ENCODE measurements at regions not wholly inside any gene's neighbourhood (a gene's known extent, or its start where the extent isn't known, plus 50 kb on each side); places are given as distances from the start of the nearest gene placed in this dataset.

- TF ChIP-seq, protein P1, sequence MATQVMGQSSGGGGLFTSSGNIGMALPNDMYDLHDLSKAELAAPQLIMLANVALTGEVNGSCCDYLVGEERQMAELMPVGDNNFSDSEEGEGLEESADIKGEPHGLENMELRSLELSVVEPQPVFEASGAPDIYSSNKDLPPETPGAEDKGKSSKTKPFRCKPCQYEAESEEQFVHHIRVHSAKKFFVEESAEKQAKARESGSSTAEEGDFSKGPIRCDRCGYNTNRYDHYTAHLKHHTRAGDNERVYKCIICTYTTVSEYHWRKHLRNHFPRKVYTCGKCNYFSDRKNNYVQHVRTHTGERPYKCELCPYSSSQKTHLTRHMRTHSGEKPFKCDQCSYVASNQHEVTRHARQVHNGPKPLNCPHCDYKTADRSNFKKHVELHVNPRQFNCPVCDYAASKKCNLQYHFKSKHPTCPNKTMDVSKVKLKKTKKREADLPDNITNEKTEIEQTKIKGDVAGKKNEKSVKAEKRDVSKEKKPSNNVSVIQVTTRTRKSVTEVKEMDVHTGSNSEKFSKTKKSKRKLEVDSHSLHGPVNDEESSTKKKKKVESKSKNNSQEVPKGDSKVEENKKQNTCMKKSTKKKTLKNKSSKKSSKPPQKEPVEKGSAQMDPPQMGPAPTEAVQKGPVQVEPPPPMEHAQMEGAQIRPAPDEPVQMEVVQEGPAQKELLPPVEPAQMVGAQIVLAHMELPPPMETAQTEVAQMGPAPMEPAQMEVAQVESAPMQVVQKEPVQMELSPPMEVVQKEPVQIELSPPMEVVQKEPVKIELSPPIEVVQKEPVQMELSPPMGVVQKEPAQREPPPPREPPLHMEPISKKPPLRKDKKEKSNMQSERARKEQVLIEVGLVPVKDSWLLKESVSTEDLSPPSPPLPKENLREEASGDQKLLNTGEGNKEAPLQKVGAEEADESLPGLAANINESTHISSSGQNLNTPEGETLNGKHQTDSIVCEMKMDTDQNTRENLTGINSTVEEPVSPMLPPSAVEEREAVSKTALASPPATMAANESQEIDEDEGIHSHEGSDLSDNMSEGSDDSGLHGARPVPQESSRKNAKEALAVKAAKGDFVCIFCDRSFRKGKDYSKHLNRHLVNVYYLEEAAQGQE (IDR thresholded peaks at IDR 0.05) = no peak
Measured at GRCh38 chr10:76631884-76632766, 1005.5 kb downstream of the KCNMA1 start (continued).

GRCh38 chr10:76631036-76631670, 1006.5 kb downstream of the KCNMA1 start:
- TF ChIP-seq FOXA1 (IDR thresholded peaks at IDR 0.05) (no peak), RAD21 (IDR thresholded peaks at IDR 0.05) (no peak), ZBTB33 (IDR thresholded peaks at IDR 0.05) (no peak), FOXA2 (IDR thresholded peaks at IDR 0.05) (no peak), GABPA (IDR thresholded peaks at IDR 0.05 in 1 of 2, conservative IDR thresholded peaks at IDR 0.05 in 1 of 2) (no peak), JUND (IDR thresholded peaks at IDR 0.05) (no peak), EGR1 (IDR thresholded peaks at IDR 0.05; ENCODE audit: low read depth in 2 of 2) (no peak), RXRA (IDR thresholded peaks at IDR 0.05) (no peak), HNF4G (IDR thresholded peaks at IDR 0.05) (no peak), SP1 (IDR thresholded peaks at IDR 0.05) (no peak), YY1 (IDR thresholded peaks at IDR 0.05) (no peak), HNF4A (conservative IDR thresholded peaks at IDR 0.05) (no peak), TAF1 (conservative IDR thresholded peaks at IDR 0.05) (no peak)
- TF ChIP-seq, protein P2, sequence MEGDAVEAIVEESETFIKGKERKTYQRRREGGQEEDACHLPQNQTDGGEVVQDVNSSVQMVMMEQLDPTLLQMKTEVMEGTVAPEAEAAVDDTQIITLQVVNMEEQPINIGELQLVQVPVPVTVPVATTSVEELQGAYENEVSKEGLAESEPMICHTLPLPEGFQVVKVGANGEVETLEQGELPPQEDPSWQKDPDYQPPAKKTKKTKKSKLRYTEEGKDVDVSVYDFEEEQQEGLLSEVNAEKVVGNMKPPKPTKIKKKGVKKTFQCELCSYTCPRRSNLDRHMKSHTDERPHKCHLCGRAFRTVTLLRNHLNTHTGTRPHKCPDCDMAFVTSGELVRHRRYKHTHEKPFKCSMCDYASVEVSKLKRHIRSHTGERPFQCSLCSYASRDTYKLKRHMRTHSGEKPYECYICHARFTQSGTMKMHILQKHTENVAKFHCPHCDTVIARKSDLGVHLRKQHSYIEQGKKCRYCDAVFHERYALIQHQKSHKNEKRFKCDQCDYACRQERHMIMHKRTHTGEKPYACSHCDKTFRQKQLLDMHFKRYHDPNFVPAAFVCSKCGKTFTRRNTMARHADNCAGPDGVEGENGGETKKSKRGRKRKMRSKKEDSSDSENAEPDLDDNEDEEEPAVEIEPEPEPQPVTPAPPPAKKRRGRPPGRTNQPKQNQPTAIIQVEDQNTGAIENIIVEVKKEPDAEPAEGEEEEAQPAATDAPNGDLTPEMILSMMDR (IDR thresholded peaks at IDR 0.05; ENCODE audit: low read depth, low read length, missing input control) = no peak
- TF ChIP-seq, protein P3, sequence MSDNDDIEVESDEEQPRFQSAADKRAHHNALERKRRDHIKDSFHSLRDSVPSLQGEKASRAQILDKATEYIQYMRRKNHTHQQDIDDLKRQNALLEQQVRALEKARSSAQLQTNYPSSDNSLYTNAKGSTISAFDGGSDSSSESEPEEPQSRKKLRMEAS (IDR thresholded peaks at IDR 0.05) = no peak
- TF ChIP-seq, protein P1 (IDR thresholded peaks at IDR 0.05) = no peak
- TF ChIP-seq, protein P4, sequence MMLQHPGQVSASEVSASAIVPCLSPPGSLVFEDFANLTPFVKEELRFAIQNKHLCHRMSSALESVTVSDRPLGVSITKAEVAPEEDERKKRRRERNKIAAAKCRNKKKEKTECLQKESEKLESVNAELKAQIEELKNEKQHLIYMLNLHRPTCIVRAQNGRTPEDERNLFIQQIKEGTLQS (IDR thresholded peaks at IDR 0.05) = no peak
- no peak overlapping the region for H3K9ac ChIP-seq (ENCODE audit: low read depth in 1 of 2, low read length in 2 of 2)
- H3K27ac ChIP-seq (ENCODE audit: low read depth in 1 of 2, low read length in 2 of 2) = no peak overlapping the region
- H3K9me3 ChIP-seq (ENCODE audit: control insufficient read depth in 4 of 4, low read length in 3 of 4) = no peaks in the 10 kb centered on the region
- H3K36me3 ChIP-seq (ENCODE audit: control insufficient read depth in 4 of 4, insufficient read depth in 3 of 4, low read depth in 1 of 4, low read length in 3 of 4) = no peaks in the 10 kb centered on the region
- H3K4me1 ChIP-seq (ENCODE audit: control insufficient read depth in 4 of 4, insufficient read depth in 4 of 4, low read length in 3 of 4) = no peaks in the 10 kb centered on the region
- H3K27me3 ChIP-seq (ENCODE audit: control insufficient read depth in 4 of 4, insufficient read depth in 4 of 4, low read length in 3 of 4) = peaks cover 0 to 5% (median 0%) of the 10 kb centered on the region in 4 donors
- H3K4me3 ChIP-seq (ENCODE audit: low read depth in 1 of 3, low read length in 3 of 3) = no peak overlapping the region
- WGBS = 93% methylated on average over 5 of the region's 5 CpGs
- no peak for DNase-seq (ENCODE audit: low spot score)
